ENCODE measurements at regions not wholly inside any gene's neighbourhood (a gene's known extent, or its start where the extent isn't known, plus 50 kb on each side); places are given as distances from the start of the nearest gene placed in this dataset.

- TF ChIP-seq, protein P1, sequence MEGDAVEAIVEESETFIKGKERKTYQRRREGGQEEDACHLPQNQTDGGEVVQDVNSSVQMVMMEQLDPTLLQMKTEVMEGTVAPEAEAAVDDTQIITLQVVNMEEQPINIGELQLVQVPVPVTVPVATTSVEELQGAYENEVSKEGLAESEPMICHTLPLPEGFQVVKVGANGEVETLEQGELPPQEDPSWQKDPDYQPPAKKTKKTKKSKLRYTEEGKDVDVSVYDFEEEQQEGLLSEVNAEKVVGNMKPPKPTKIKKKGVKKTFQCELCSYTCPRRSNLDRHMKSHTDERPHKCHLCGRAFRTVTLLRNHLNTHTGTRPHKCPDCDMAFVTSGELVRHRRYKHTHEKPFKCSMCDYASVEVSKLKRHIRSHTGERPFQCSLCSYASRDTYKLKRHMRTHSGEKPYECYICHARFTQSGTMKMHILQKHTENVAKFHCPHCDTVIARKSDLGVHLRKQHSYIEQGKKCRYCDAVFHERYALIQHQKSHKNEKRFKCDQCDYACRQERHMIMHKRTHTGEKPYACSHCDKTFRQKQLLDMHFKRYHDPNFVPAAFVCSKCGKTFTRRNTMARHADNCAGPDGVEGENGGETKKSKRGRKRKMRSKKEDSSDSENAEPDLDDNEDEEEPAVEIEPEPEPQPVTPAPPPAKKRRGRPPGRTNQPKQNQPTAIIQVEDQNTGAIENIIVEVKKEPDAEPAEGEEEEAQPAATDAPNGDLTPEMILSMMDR (IDR thresholded peaks at IDR 0.05 in 4 of 5, conservative IDR thresholded peaks at IDR 0.05 in 1 of 5) = no peak
- no peak for TF ChIP-seq POLR2A (IDR thresholded peaks at IDR 0.05)
Observed at GRCh38 chr6:37083243-37084138, 78.0 kb downstream of the FGD2 start.
